Neuronal stem cell (in vitro differentiated cells): ENCODE measurements at regions not wholly inside any gene's neighbourhood (a gene's known extent, or its start where the extent isn't known, plus 50 kb on each side); places are given as distances from the start of the nearest gene placed in this dataset.

Source experiments
- DNase-seq: peaks from one replicate; pipeline ENCODE4 v3.0.0-alpha.2; 2013; ENCODE audit warnings: low spot score
- H2AFZ ChIP-seq: one replicate; pipeline ENCODE4 v1.6.1; 2013; ENCODE audit warnings: mild to moderate bottlenecking, low read length, inconsistent platforms
- H2AK5ac ChIP-seq: 2 replicates; pipeline ENCODE4 v1.6.1; 2013; ENCODE audit warnings: low read depth, mild to moderate bottlenecking, inconsistent platforms, low read length, moderate library complexity, mixed read lengths
- H2BK120ac ChIP-seq: 2 replicates; pipeline ENCODE4 v1.6.1; 2013; ENCODE audit warnings: low read depth, mild to moderate bottlenecking, inconsistent platforms, low read length, moderate library complexity, mixed read lengths
- H2BK12ac ChIP-seq: one replicate; pipeline ENCODE4 v1.6.1; 2013; ENCODE audit warnings: low read length, inconsistent platforms
- H2BK15ac ChIP-seq: 2 replicates; pipeline ENCODE4 v1.6.1; 2013; ENCODE audit warnings: mild to moderate bottlenecking, low read length, inconsistent platforms, mixed read lengths
- H2BK5ac ChIP-seq: one replicate; pipeline ENCODE4 v1.6.1; 2013; ENCODE audit warnings: inconsistent platforms, mild to moderate bottlenecking, low read length, moderate library complexity
- H3K14ac ChIP-seq: one replicate; pipeline ENCODE4 v1.6.1; 2013; ENCODE audit warnings: low read length, inconsistent platforms
- H3K18ac ChIP-seq: 2 replicates; pipeline ENCODE4 v1.6.1; 2013; ENCODE audit warnings: low read length, inconsistent platforms
- H3K23ac ChIP-seq: 2 replicates; pipeline ENCODE4 v1.6.1; 2013; ENCODE audit warnings: low read depth, mild to moderate bottlenecking, mixed read lengths, low read length, inconsistent platforms; ENCODE audit not compliant: poor library complexity
- H3K27ac ChIP-seq: replicated peaks from 3 replicates; pipeline ENCODE4 v1.5.1; 2013; ENCODE audit warnings: low read length, inconsistent platforms
- H3K27me3 ChIP-seq, 3 experiments: 2 replicates each; pipeline ENCODE4 v1.6.1; 2013; ENCODE audit warnings: low read length in 3 of 3, mild to moderate bottlenecking in 2 of 3, inconsistent platforms in 1 of 3, low read depth in 1 of 3, mixed read lengths in 1 of 3, moderate library complexity in 1 of 3; ENCODE audit not compliant: control insufficient read depth in 3 of 3, insufficient read depth in 3 of 3
- H3K36me3 ChIP-seq, 2 donors: replicated peaks in 1 of 2; 2 replicates each; pipeline ENCODE4 v1.6.1; 2013; ENCODE audit warnings: low read length in 2 of 2; ENCODE audit not compliant: control insufficient read depth in 2 of 2, insufficient read depth in 2 of 2
- H3K4ac ChIP-seq: 2 replicates; pipeline ENCODE4 v1.6.1; 2013; ENCODE audit warnings: inconsistent platforms, mild to moderate bottlenecking, low read length, moderate library complexity
- H3K4me1 ChIP-seq, 2 donors: 1 replicate in 1 of 2; 2 replicates in 1 of 2; pipeline ENCODE4 v1.6.1; 2013; ENCODE audit warnings: low read length in 2 of 2, low read depth in 1 of 2; ENCODE audit not compliant: control insufficient read depth in 2 of 2, insufficient read depth in 1 of 2
- H3K4me2 ChIP-seq: one replicate; pipeline ENCODE4 v1.6.1; 2013; ENCODE audit warnings: mild to moderate bottlenecking, low read length, inconsistent platforms; ENCODE audit not compliant: insufficient read depth, poor library complexity, severe bottlenecking
- H3K4me3 ChIP-seq, 2 donors: 2 replicates each; pipeline ENCODE4 v1.5.1; 2013; ENCODE audit warnings: low read length in 2 of 2, mild to moderate bottlenecking in 2 of 2, inconsistent platforms in 1 of 2, moderate library complexity in 1 of 2
- H3K79me1 ChIP-seq: one replicate; pipeline ENCODE4 v1.6.1; 2013; ENCODE audit warnings: low read depth, mild to moderate bottlenecking, inconsistent platforms, low read length, moderate library complexity
- H3K9ac ChIP-seq: one replicate; pipeline ENCODE4 v1.6.1; 2013; ENCODE audit warnings: mild to moderate bottlenecking, low read depth, low read length, inconsistent platforms; ENCODE audit not compliant: poor library complexity
- H3K9me3 ChIP-seq, 2 donors: replicated peaks in 1 of 2; 2 replicates each; pipeline versions ENCODE3 to v1.6.1; 2013; ENCODE audit warnings: low read length in 2 of 2, mild to moderate bottlenecking in 2 of 2, inconsistent platforms in 1 of 2, low read depth in 1 of 2, mixed read lengths in 1 of 2, moderate library complexity in 1 of 2; ENCODE audit not compliant: control insufficient read depth in 2 of 2, insufficient read depth in 1 of 2
- H4K8ac ChIP-seq: one replicate; pipeline ENCODE4 v1.6.1; 2013; ENCODE audit warnings: low read depth, mild to moderate bottlenecking, inconsistent platforms, low read length, moderate library complexity
- H4K91ac ChIP-seq: one replicate; pipeline ENCODE4 v1.6.1; 2013; ENCODE audit warnings: low read length, low read depth, mild to moderate bottlenecking, inconsistent platforms; ENCODE audit not compliant: poor library complexity
- WGBS, 2 donors: extraction: QIAGEN DNeasy Blood & Tissue Kit; methylation state at CpG; one replicate each; pipeline ENCODE4 v1.1.7; 2013; ENCODE audit warnings: missing lambda C conversion rate in 2 of 2, mixed read lengths in 1 of 2; ENCODE audit not compliant: insufficient read length in 2 of 2, insufficient replicate concordance in 1 of 2; ENCODE audit errors: extremely low coverage in 2 of 2; 5-methylcytosine and 5-hydroxymethylcytosine counted together

DNA sequence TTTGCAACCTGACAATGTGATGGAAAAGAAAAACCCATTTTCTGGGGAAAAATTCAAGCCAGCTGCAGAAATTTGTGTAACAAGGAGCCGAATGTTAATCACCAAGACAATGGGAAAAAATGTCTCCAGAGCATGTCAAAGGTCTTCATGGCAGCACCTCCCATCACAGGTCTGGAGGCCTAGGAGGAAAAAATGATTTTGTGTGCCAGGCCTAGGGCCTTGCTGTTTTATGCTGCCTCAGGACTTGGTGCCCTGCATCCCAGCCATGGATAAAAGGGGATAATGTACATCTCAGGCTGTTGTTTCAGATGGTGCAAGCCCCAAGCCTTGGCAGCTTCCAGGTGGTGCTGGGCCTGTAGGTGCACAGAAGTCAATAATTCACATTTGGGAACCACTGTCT, 747.7 kb downstream of the C6orf118 start:
- H4K91ac ChIP-seq, result no peak overlapping the region

DNA sequence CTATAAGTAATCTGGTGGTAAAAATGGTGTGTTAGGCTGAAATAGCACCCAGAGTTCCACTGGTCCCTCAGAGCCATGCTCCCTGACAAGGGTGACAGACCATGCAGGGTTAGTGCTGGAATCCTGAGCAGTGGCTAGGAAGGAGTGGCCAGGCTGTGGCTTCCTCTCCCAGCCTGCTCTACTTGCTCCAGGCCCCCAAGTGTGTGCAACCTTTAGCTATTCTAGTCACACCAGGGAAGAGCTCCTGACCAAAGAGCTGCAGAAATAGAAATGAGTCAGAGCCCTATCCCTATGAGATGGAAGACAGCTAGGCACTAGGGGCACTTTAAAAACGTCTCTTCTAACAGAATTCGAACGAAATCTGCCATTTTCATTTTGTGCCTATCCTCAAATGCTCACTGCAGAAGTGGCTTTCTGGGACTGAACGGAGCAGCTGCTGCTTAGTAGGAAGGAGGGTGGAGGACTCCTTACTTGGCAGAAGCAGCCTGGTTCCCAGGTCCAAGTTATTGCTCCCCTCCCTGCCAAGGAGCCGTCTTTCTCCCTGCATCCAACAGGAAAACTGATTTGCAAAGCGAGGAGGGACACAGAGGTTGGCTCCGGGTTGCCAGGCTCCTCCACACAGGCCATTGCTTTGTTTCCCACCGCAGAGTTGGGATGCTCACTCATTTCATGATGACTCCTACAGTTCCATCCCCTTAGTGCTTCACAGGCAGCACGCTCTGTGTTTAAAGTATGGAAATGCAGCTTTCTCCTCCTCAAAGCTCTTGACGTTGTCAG, 754.5 kb downstream of the C6orf118 start:
- Histone ChIP-seq H4K91ac (no peak overlapping the region), H3K23ac (no peak overlapping the region), H3K4ac (no peak overlapping the region), H3K79me1 (no peaks in the 10 kb centered on the region), H2BK15ac (no peak overlapping the region), H3K18ac (no peak overlapping the region), H2BK5ac (no peak overlapping the region), H3K9ac (no peak overlapping the region), H3K4me3 (no peak overlapping the region), H4K8ac (no peak overlapping the region), H3K36me3 (no peaks in the 10 kb centered on the region), H3K9me3 (peaks cover 0 to 16% of the 10 kb centered on the region in 2 donors), H2AK5ac (no peak overlapping the region), H3K27ac (no peak overlapping the region), H2BK120ac (no peak overlapping the region), H3K4me1 (no peaks in the 10 kb centered on the region), H3K14ac (no peak overlapping the region), H2AFZ (peak overlapping the region; percentile 66), H3K4me2 (no peak overlapping the region), H2BK12ac (no peak overlapping the region), H3K27me3 (no peaks in the 10 kb centered on the region)
- WGBS, 2 donors, result no CpG with 5 or more reads among the region's 10 CpGs
- DNase-seq, result no peak

More for the DNA sequence above, 747.7 kb downstream of the C6orf118 start:
- DNase-seq, result no peak
- Histone ChIP-seq H3K18ac (no peak overlapping the region), H3K23ac (no peak overlapping the region), H3K4me2 (no peak overlapping the region), H3K9ac (no peak overlapping the region), H3K36me3 (no peaks in the 10 kb centered on the region), H3K14ac (no peak overlapping the region), H2AK5ac (no peak overlapping the region), H3K9me3 (peaks cover 13 to 46% of the 10 kb centered on the region in 2 donors), H3K27me3 (no peaks in the 10 kb centered on the region), H2BK12ac (no peak overlapping the region), H3K4me1 (peaks cover 4 to 13% of the 10 kb centered on the region in 2 donors), H2AFZ (no peak overlapping the region), H2BK5ac (no peak overlapping the region), H3K79me1 (no peaks in the 10 kb centered on the region), H2BK15ac (no peak overlapping the region), H4K8ac (no peak overlapping the region), H2BK120ac (no peak overlapping the region), H3K27ac (no peak overlapping the region), H3K4me3 (no peak overlapping the region), H3K4ac (no peak overlapping the region)
- WGBS, 2 donors, result no CpG with 5 or more reads among the region's 1 CpG

DNA sequence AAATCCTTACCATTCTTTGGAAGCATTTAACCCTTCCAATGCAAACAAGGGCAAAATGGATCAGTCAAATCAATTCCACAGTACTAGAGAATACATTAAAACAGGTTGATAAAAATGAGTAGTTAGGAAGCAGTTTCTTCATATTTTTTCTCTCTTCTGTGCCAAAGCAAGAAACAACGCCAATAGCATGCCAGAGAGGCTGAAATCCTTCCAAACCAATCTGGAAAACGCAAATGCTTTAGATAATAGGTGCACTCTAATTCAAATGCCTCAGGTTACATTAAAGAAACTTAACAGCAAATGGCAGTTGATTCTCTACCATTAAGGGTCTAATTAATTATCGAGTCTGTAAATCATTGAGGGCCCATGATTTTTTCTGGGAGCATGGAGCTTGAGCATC, 755.2 kb downstream of the C6orf118 start:
- Histone ChIP-seq H2BK15ac (no peak overlapping the region), H2BK5ac (no peak overlapping the region), H3K9ac (no peak overlapping the region), H3K23ac (no peak overlapping the region), H3K18ac (no peak overlapping the region), H3K4ac (no peak overlapping the region), H2BK120ac (no peak overlapping the region), H2AFZ (no peak overlapping the region), H3K9me3 (peaks cover 0 to 20% of the 10 kb centered on the region in 2 donors), H4K8ac (no peak overlapping the region), H3K4me3 (no peak overlapping the region), H3K4me2 (no peak overlapping the region), H3K14ac (no peak overlapping the region), H2BK12ac (no peak overlapping the region), H3K27ac (no peak overlapping the region), H4K91ac (no peak overlapping the region), H3K4me1 (no peaks in the 10 kb centered on the region), H2AK5ac (no peak overlapping the region), H3K27me3 (no peaks in the 10 kb centered on the region), H3K79me1 (no peaks in the 10 kb centered on the region), H3K36me3 (no peaks in the 10 kb centered on the region)
- DNase-seq, result no peak
- WGBS, 2 donors, result no CpG with 5 or more reads among the region's 3 CpGs

DNA sequence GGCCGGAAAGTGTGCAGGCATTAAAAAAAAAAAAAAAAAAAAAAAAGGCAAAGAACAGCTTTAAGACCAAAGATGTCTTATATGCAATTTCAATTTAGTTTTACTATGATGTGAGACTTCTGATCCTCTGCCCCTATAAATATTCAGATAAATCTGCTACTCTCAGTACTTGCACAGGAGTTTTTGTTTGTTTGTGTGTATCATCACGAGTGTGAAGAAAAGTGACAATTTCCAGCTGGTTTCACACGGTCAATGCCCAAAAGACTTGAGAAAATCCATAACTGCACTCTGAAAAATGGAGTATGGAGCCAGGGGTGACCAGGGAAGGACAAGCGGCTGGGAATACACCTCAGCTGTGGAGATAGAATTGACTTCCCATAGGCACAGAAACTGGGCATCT, 757.7 kb downstream of the C6orf118 start:
- H3K36me3 ChIP-seq, result no peaks in the 10 kb centered on the region
- no peak overlapping the region for H3K4me3 ChIP-seq
- no peak overlapping the region for H2AFZ ChIP-seq
- H4K91ac ChIP-seq, result no peak overlapping the region
- H3K79me1 ChIP-seq, result no peaks in the 10 kb centered on the region
- H2BK12ac ChIP-seq, result no peak overlapping the region
- no peaks in the 10 kb centered on the region for H3K4me1 ChIP-seq
- H4K8ac ChIP-seq, result no peak overlapping the region
- H3K14ac ChIP-seq, result no peak overlapping the region
- H2BK15ac ChIP-seq, result no peak overlapping the region
- H3K18ac ChIP-seq, result no peak overlapping the region
- no peak overlapping the region for H3K4me2 ChIP-seq
- H2AK5ac ChIP-seq, result no peak overlapping the region
- DNase-seq, result no peak
- H2BK5ac ChIP-seq, result no peak overlapping the region
- H2BK120ac ChIP-seq, result no peak overlapping the region
- H3K9me3 ChIP-seq, result peaks cover 0 to 16% of the 10 kb centered on the region in 2 donors
- H3K4ac ChIP-seq, result no peak overlapping the region
- no peak overlapping the region for H3K9ac ChIP-seq
- H3K27me3 ChIP-seq, result no peaks in the 10 kb centered on the region
- WGBS, 2 donors, result no CpG with 5 or more reads among the region's 4 CpGs
- no peak overlapping the region for H3K23ac ChIP-seq
- no peak overlapping the region for H3K27ac ChIP-seq
